ENCODE measurements at regions not wholly inside any gene's neighbourhood (a gene's known extent, or its start where the extent isn't known, plus 50 kb on each side); places are given as distances from the start of the nearest gene placed in this dataset.

DNA sequence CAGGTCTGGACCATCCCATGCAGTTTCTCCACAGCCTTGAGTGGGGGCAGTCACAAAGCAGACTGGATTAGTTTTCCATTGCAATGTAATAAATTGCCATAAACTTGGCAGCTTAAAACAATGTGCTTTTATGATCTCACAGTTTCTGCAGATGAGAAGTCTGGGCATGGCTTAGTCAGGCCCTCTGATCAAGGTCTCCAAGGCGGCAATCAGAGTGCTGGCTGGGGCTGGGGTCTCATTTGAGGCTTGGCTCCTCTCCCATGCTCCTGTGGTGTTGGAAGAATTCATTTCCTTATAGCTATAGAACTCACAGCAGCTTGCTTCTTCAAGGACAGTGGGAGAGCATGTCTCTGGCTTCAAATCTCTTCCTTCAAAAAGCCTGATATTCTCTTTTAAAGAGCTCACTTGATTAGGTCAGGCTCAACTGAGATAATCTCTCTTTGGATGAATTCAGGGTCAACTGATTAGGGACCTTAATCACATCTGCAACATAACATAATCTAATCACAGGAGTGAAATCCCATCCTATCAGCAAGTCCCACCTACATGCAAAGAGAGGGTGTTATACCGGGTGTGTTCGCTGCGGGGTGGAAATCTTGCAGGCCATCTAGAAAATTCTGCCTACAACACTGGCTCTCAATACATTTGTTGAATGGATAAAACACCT, 77.4 kb upstream of the SULF2 start:
- TF ChIP-seq, protein P1, sequence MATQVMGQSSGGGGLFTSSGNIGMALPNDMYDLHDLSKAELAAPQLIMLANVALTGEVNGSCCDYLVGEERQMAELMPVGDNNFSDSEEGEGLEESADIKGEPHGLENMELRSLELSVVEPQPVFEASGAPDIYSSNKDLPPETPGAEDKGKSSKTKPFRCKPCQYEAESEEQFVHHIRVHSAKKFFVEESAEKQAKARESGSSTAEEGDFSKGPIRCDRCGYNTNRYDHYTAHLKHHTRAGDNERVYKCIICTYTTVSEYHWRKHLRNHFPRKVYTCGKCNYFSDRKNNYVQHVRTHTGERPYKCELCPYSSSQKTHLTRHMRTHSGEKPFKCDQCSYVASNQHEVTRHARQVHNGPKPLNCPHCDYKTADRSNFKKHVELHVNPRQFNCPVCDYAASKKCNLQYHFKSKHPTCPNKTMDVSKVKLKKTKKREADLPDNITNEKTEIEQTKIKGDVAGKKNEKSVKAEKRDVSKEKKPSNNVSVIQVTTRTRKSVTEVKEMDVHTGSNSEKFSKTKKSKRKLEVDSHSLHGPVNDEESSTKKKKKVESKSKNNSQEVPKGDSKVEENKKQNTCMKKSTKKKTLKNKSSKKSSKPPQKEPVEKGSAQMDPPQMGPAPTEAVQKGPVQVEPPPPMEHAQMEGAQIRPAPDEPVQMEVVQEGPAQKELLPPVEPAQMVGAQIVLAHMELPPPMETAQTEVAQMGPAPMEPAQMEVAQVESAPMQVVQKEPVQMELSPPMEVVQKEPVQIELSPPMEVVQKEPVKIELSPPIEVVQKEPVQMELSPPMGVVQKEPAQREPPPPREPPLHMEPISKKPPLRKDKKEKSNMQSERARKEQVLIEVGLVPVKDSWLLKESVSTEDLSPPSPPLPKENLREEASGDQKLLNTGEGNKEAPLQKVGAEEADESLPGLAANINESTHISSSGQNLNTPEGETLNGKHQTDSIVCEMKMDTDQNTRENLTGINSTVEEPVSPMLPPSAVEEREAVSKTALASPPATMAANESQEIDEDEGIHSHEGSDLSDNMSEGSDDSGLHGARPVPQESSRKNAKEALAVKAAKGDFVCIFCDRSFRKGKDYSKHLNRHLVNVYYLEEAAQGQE (IDR thresholded peaks at IDR 0.05; ENCODE audit: insufficient replicate concordance, low read depth): no peak
- TF ChIP-seq, protein P2, sequence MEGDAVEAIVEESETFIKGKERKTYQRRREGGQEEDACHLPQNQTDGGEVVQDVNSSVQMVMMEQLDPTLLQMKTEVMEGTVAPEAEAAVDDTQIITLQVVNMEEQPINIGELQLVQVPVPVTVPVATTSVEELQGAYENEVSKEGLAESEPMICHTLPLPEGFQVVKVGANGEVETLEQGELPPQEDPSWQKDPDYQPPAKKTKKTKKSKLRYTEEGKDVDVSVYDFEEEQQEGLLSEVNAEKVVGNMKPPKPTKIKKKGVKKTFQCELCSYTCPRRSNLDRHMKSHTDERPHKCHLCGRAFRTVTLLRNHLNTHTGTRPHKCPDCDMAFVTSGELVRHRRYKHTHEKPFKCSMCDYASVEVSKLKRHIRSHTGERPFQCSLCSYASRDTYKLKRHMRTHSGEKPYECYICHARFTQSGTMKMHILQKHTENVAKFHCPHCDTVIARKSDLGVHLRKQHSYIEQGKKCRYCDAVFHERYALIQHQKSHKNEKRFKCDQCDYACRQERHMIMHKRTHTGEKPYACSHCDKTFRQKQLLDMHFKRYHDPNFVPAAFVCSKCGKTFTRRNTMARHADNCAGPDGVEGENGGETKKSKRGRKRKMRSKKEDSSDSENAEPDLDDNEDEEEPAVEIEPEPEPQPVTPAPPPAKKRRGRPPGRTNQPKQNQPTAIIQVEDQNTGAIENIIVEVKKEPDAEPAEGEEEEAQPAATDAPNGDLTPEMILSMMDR (IDR thresholded peaks at IDR 0.05; ENCODE audit: insufficient read depth, low read length): no peak
- no peak for TF ChIP-seq SPI1 (IDR thresholded peaks at IDR 0.05; ENCODE audit: borderline replicate concordance, low read depth)
- TF ChIP-seq GABPA (IDR thresholded peaks at IDR 0.05; ENCODE audit: low read depth): no peak
- no peak for TF ChIP-seq POLR2AphosphoS5 (IDR thresholded peaks at IDR 0.05; ENCODE audit: low read depth)
- H3K27me3 ChIP-seq (ENCODE audit: insufficient read depth, poor library complexity, severe bottlenecking): peaks cover 2% of the 10 kb centered on the region
- no peak overlapping the region for H3K4me3 ChIP-seq (replicated peaks; ENCODE audit: insufficient read depth, low read length)
- DNase-seq (ENCODE audit: low read depth in 1 of 2, low spot score in 1 of 2): no peak
- no peak overlapping the region for H3K27ac ChIP-seq (replicated peaks)

DNA sequence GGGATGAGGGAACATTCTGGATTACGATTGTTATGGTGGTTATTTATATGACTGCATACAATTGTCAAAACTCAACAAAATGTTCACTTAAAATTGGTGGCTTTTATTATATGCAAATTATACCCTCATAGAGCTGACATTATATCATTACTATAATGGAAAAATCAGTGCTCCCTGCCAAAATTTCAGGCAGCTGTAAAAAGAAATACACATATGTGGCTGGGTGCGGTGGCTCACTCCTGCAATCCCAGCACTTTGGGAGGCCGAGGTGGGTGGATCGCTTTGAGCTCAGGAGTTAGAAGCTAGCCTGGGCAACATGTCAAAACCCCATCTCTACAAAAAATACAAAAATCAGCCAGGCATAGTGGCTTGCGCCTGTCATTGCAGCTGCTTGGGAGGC, 75.8 kb upstream of the SULF2 start:
- no peak for DNase-seq (ENCODE audit: low read depth in 1 of 2, low spot score in 1 of 2)
- H3K27me3 ChIP-seq (ENCODE audit: insufficient read depth, poor library complexity, severe bottlenecking): peaks cover 2% of the 10 kb centered on the region
- H3K27ac ChIP-seq (replicated peaks): no peak overlapping the region
- H3K4me3 ChIP-seq (replicated peaks; ENCODE audit: insufficient read depth, low read length): no peak overlapping the region
- TF ChIP-seq GABPA (IDR thresholded peaks at IDR 0.05; ENCODE audit: low read depth): no peak
- no peak for TF ChIP-seq SPI1 (IDR thresholded peaks at IDR 0.05; ENCODE audit: borderline replicate concordance, low read depth)
- TF ChIP-seq, protein P1 (IDR thresholded peaks at IDR 0.05; ENCODE audit: insufficient replicate concordance, low read depth): no peak
- TF ChIP-seq, protein P2 (IDR thresholded peaks at IDR 0.05; ENCODE audit: insufficient read depth, low read length): no peak
- no peak for TF ChIP-seq POLR2AphosphoS5 (IDR thresholded peaks at IDR 0.05; ENCODE audit: low read depth)

DNA sequence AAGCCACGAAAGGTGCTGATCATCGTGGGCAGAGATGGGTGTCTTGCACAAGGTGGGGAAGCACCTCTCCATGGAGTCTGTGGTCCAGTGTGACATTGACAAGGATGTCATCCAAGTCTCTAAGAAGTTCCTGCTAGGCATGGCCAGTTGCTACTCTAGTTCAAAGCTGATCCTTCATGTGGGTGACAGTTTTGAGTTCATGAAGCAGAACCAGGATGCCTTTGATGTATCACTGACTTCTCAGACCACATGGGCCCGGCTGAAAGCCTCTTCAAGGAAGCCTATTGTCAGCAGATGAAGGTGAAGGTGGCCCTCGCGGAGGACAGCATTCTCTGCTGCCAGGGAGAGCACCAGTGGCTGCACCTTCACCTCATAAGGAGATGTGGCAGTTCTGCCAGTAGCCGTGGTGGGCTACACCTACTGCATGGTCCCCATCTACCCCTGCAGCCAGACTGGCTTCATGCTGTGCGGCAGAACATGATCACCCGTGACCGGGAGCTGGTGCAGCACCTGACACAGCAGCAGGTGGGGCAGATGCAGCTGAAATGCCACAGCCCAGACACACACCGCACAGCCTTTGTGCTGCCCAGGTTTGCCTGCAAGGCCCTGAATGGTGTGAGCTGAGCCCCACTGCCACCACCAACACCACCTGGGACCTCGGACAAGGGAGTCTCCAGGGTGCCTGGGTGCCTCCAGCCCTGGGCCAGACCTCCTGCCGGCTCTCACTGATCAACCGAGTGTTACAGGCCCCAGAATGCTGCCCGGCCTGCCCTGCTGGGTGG, 75.0 kb upstream of the SULF2 start:
- TF ChIP-seq, protein P2 (IDR thresholded peaks at IDR 0.05; ENCODE audit: insufficient read depth, low read length): no peak
- TF ChIP-seq POLR2AphosphoS5 (IDR thresholded peaks at IDR 0.05; ENCODE audit: low read depth) (no peak), SPI1 (IDR thresholded peaks at IDR 0.05; ENCODE audit: borderline replicate concordance, low read depth) (no peak), GABPA (IDR thresholded peaks at IDR 0.05; ENCODE audit: low read depth) (no peak)
- TF ChIP-seq, protein P1 (IDR thresholded peaks at IDR 0.05; ENCODE audit: insufficient replicate concordance, low read depth): no peak
- no peak overlapping the region for H3K4me3 ChIP-seq (replicated peaks; ENCODE audit: insufficient read depth, low read length)
- H3K27me3 ChIP-seq (ENCODE audit: insufficient read depth, poor library complexity, severe bottlenecking): peaks cover 2% of the 10 kb centered on the region
- DNase-seq (ENCODE audit: low read depth in 1 of 2, low spot score in 1 of 2): no peak
- no peak overlapping the region for H3K27ac ChIP-seq (replicated peaks)
